ENCODE measurements at regions not wholly inside any gene's neighbourhood (a gene's known extent, or its start where the extent isn't known, plus 50 kb on each side); places are given as distances from the start of the nearest gene placed in this dataset.

GRCh38 chr12:85639834-85640233 is 196.4 kb downstream of the RASSF9 start:
- DNase-seq (ENCODE audit: low read depth), result no peak

GRCh38 chr12:85641796-85642195 is 194.4 kb downstream of the RASSF9 start:
- no peak for DNase-seq (ENCODE audit: low read depth)

- no peak for DNase-seq (ENCODE audit: low read depth)
Measured at GRCh38 chr12:85642288-85642687, 193.9 kb downstream of the RASSF9 start.

- peak; percentile 70 for DNase-seq (ENCODE audit: low read depth)
Measured at GRCh38 chr12:85642808-85643207, 193.4 kb downstream of the RASSF9 start.

GRCh38 chr12:85644508-85644907 is 191.7 kb downstream of the RASSF9 start:
- no peak for DNase-seq (ENCODE audit: low read depth)

GRCh38 chr12:85653731-85654455 is 182.3 kb downstream of the RASSF9 start:
- DNase-seq (ENCODE audit: low read depth), result no peak

GRCh38 chr12:85654456-85654840 is 181.8 kb downstream of the RASSF9 start:
- DNase-seq (ENCODE audit: low read depth), result no peak

- no peak for DNase-seq (ENCODE audit: low read depth)
Measured at GRCh38 chr12:85656561-85656960, 179.6 kb downstream of the RASSF9 start.

GRCh38 chr12:85657251-85657650 is 179.0 kb downstream of the RASSF9 start:
- DNase-seq (ENCODE audit: low read depth), result no peak

GRCh38 chr12:85657836-85658630 is 178.2 kb downstream of the RASSF9 start:
- no peak for DNase-seq (ENCODE audit: low read depth)

GRCh38 chr12:85659754-85660530 is 176.3 kb downstream of the RASSF9 start:
- no peak for DNase-seq (ENCODE audit: low read depth)

- no peak for DNase-seq (ENCODE audit: low read depth)
Measured at GRCh38 chr12:85661461-85662206, 174.6 kb downstream of the RASSF9 start.

GRCh38 chr12:85662207-85662602 is 174.0 kb downstream of the RASSF9 start:
- DNase-seq (ENCODE audit: low read depth), result no peak

GRCh38 chr12:85663631-85664030 is 172.6 kb downstream of the RASSF9 start:
- DNase-seq (ENCODE audit: low read depth), result no peak

GRCh38 chr12:85664429-85664828 is 171.8 kb downstream of the RASSF9 start:
- no peak for DNase-seq (ENCODE audit: low read depth)

- no peak for DNase-seq (ENCODE audit: low read depth)
Measured at GRCh38 chr12:85669911-85670310, 166.3 kb downstream of the RASSF9 start.

- no peak for DNase-seq (ENCODE audit: low read depth)
Measured at GRCh38 chr12:85672436-85672835, 163.8 kb downstream of the RASSF9 start.

GRCh38 chr12:85673921-85674420 is 162.2 kb downstream of the RASSF9 start:
- DNase-seq (ENCODE audit: low read depth), result no peak

GRCh38 chr12:85676816-85677749 is 159.1 kb downstream of the RASSF9 start:
- no peak for DNase-seq (ENCODE audit: low read depth)

- DNase-seq (ENCODE audit: low read depth), result no peak
Measured at GRCh38 chr12:85679296-85679695, 156.9 kb downstream of the RASSF9 start.

GRCh38 chr12:85680881-85681280 is 155.3 kb downstream of the RASSF9 start:
- DNase-seq (ENCODE audit: low read depth), result no peak

All from stromal cell of bone marrow (primary cell).